HCT116 (cell line): ENCODE measurements at regions not wholly inside any gene's neighbourhood (a gene's known extent, or its start where the extent isn't known, plus 50 kb on each side); places are given as distances from the start of the nearest gene placed in this dataset.

ENCODE experiments used
- ATAC-seq: fragments of 200-7000 bp; cut with Tn5 transposase; 2 replicates; pipeline ENCODE4 v1.9.1; 2020; ENCODE audit warnings: mild to moderate bottlenecking, moderate library complexity
- BruUV-seq: library from RNA; stranded (reverse); fragments of 400-500 nt; replicated peaks from 2 replicates; lab custom pipeline; 2021; lab: Mats Ljungman, UMichigan
- CTCF ChIA-PET: fragments of 300-600 bp; sonication (Branson Sonifier 250); formaldehyde crosslinking; loops from one replicate; lab custom pipeline; 2021; ENCODE audit warnings: antibody characterized with exemption; lab: Charles Lee
- POLR2A ChIA-PET: fragments of 300-600, 350-600 bp; sonication (Branson Sonifier 250); formaldehyde crosslinking; loops from one replicate; lab custom pipeline; 2021; ENCODE audit warnings: antibody characterized with exemption; lab: Charles Lee
- RAD21 ChIA-PET, 2 experiments: fragments of 300-600 bp; sonication (Branson Sonifier 250); formaldehyde crosslinking; loops; one replicate each; lab custom pipeline; 2023; ENCODE audit warnings: low total read pairs in 2 of 2; ENCODE audit not compliant: uncharacterized antibody in 2 of 2, unreplicated experiment in 2 of 2, low non-redundant PET in 1 of 2; lab: Charles Lee
- DNase-seq: peaks from one replicate; pipeline ENCODE4 v3.0.0-alpha.2; 2010; ENCODE audit warnings: low read depth, low spot score
- H2AFZ ChIP-seq: fragments of 200-600 bp; shearing (Covaris generic), sonication (generic); 2 replicates; pipeline ENCODE4 v1.6.1; 2017; ENCODE audit warnings: low read depth, mixed run types, mixed read lengths, antibody characterized with exemption, low read length; ENCODE audit not compliant: poor library complexity, severe bottlenecking
- H3K27ac ChIP-seq: 2 replicates; pipeline ENCODE4 v1.5.1; 2012; ENCODE audit warnings: low read depth, low read length
- H3K27me3 ChIP-seq: fragments of 200-600 bp; sonication (generic); 2 replicates; pipeline ENCODE4 v1.6.1; 2016; ENCODE audit warnings: mixed run types, low read length, mixed read lengths; ENCODE audit not compliant: insufficient read depth
- H3K36me3 ChIP-seq, 2 experiments: fragments of 200-500 bp in 1 of 2; fragments of 200-600 bp in 1 of 2; sonication (Bioruptor generic) in 1 of 2; sonication (generic) in 1 of 2; 2 replicates each; pipeline versions ENCODE4 v1.5.1 to v1.6.1; 2014 to 2016; ENCODE audit warnings: low read length in 2 of 2, inconsistent platforms in 1 of 2, mixed read lengths in 1 of 2, mixed run types in 1 of 2; ENCODE audit not compliant: insufficient read depth in 2 of 2, control insufficient read depth in 1 of 2
- H3K4me1 ChIP-seq, 2 experiments: fragments of 200-600 bp in 1 of 2; sonication (generic) in 1 of 2; 2 replicates each; pipeline versions ENCODE4 v1.5.1 to v1.6.1; 2012 to 2017; ENCODE audit warnings: low read length in 2 of 2, inconsistent platforms in 1 of 2, mild to moderate bottlenecking in 1 of 2, mixed read lengths in 1 of 2, mixed run types in 1 of 2, moderate library complexity in 1 of 2; ENCODE audit not compliant: insufficient read depth in 2 of 2, control insufficient read depth in 1 of 2
- H3K4me2 ChIP-seq: fragments of 200-600 bp; sonication (generic); 2 replicates; pipeline ENCODE4 v1.6.1; 2017; ENCODE audit warnings: mixed run types, low read length, mixed read lengths
- H3K4me3 ChIP-seq, 2 experiments: fragments of 200-600 bp in 1 of 2; sonication (generic) in 1 of 2; replicated peaks in 1 of 2; 2 replicates each; pipeline ENCODE4 v1.5.1; 2011 to 2016; ENCODE audit warnings: low read length in 2 of 2, control low read depth in 1 of 2, low read depth in 1 of 2, mild to moderate bottlenecking in 1 of 2, mixed read lengths in 1 of 2, mixed run types in 1 of 2
- H3K79me2 ChIP-seq: fragments of 200-600 bp; sonication (generic); 2 replicates; pipeline ENCODE4 v1.6.1; 2017; ENCODE audit warnings: mild to moderate bottlenecking, mixed run types, low read length, moderate library complexity, mixed read lengths; ENCODE audit not compliant: insufficient read depth
- H3K9ac ChIP-seq: fragments of 200-600 bp; sonication (generic); 2 replicates; pipeline ENCODE4 v1.6.1; 2016; ENCODE audit warnings: low read length, mixed read lengths
- H3K9me2 ChIP-seq: fragments of 200-600 bp; sonication (generic), shearing (Covaris generic); 2 replicates; pipeline ENCODE4 v1.6.1; 2017; ENCODE audit warnings: mixed run types, mild to moderate bottlenecking, moderate library complexity; ENCODE audit not compliant: insufficient read depth
- H3K9me3 ChIP-seq, 2 experiments: fragments of 200-500 bp in 1 of 2; fragments of 200-600 bp in 1 of 2; sonication (Bioruptor generic) in 1 of 2; sonication (generic) in 1 of 2; 2 replicates each; pipeline ENCODE4 v1.6.1; 2014 to 2017; ENCODE audit warnings: low read length in 2 of 2, mixed read lengths in 2 of 2, inconsistent platforms in 1 of 2, low read depth in 1 of 2, mild to moderate bottlenecking in 1 of 2, mixed run types in 1 of 2, moderate library complexity in 1 of 2; ENCODE audit not compliant: control insufficient read depth in 1 of 2, insufficient read depth in 1 of 2
- H4K20me1 ChIP-seq: fragments of 200-600 bp; sonication (generic), shearing (Covaris generic); 2 replicates; pipeline ENCODE4 v1.6.1; 2017; ENCODE audit warnings: mixed run types, mild to moderate bottlenecking, moderate library complexity; ENCODE audit not compliant: insufficient read depth
- ATF3 ChIP-seq: IDR thresholded peaks from 2 replicates; pipeline ENCODE4 v1.6.1; 2012
- CEBPB ChIP-seq: IDR thresholded peaks from 2 replicates; pipeline ENCODE4 v1.6.1; 2012; ENCODE audit warnings: low read depth
- EGR1 ChIP-seq: IDR thresholded peaks from 2 replicates; pipeline ENCODE4 v1.6.1; 2012; ENCODE audit warnings: low read depth
- EZH2 ChIP-seq: fragments of 200-600 bp; sonication (generic); IDR thresholded peaks from 2 replicates; pipeline ENCODE4 v1.6.1; 2017; ENCODE audit warnings: antibody characterized with exemption, mixed run types
- EZH2phosphoT487 ChIP-seq: fragments of 200-600 bp; IDR thresholded peaks from 2 replicates; pipeline ENCODE4 v1.6.1; 2018; ENCODE audit warnings: antibody characterized with exemption, borderline replicate concordance
- FOSL1 ChIP-seq: IDR thresholded peaks from 2 replicates; pipeline ENCODE4 v1.6.1; 2012; ENCODE audit warnings: low read depth
- JUND ChIP-seq: IDR thresholded peaks from 2 replicates; pipeline ENCODE4 v1.6.1; 2012
- MAX ChIP-seq: IDR thresholded peaks from 2 replicates; pipeline ENCODE4 v1.6.1; 2012
- POLR2A ChIP-seq: IDR thresholded peaks from 2 replicates; pipeline ENCODE4 v1.7.0; 2011; ENCODE audit warnings: borderline replicate concordance; ENCODE audit not compliant: insufficient read depth, insufficient read length; ENCODE audit errors: extremely low read depth
- POLR2AphosphoS5 ChIP-seq: IDR thresholded peaks from 2 replicates; pipeline ENCODE4 v1.6.1; 2011; ENCODE audit warnings: mild to moderate bottlenecking, low read depth, low read length, moderate library complexity
- REST ChIP-seq: IDR thresholded peaks from 2 replicates; pipeline ENCODE4 v1.6.1; 2012; ENCODE audit warnings: low read depth
- SIN3A ChIP-seq: IDR thresholded peaks from 2 replicates; pipeline ENCODE4 v1.6.1; 2012; ENCODE audit warnings: low read depth
- SP1 ChIP-seq: IDR thresholded peaks from 2 replicates; pipeline ENCODE4 v1.6.1; 2012; ENCODE audit warnings: low read depth
- SRF ChIP-seq: IDR thresholded peaks from 2 replicates; pipeline ENCODE4 v1.6.1; 2012; ENCODE audit warnings: low read depth
- YY1 ChIP-seq: IDR thresholded peaks from 2 replicates; pipeline ENCODE4 v1.6.1; 2011; ENCODE audit warnings: low read length, low read depth, moderate library complexity, mild to moderate bottlenecking; ENCODE audit not compliant: insufficient replicate concordance; ENCODE audit errors: extremely low read depth
- ZBTB33 ChIP-seq: IDR thresholded peaks from 2 replicates; pipeline ENCODE4 v1.6.1; 2011; ENCODE audit warnings: mild to moderate bottlenecking, low read length, moderate library complexity; ENCODE audit not compliant: insufficient replicate concordance; ENCODE audit errors: extremely low read depth
- ZFX ChIP-seq: fragments of 450-650 bp; IDR thresholded peaks from 2 replicates; pipeline ENCODE4 v1.6.1; 2017
- ZNF274 ChIP-seq: fragments of 200-500 bp; sonication (Bioruptor generic); IDR thresholded peaks from 2 replicates; pipeline ENCODE4 v1.6.1; 2014; ENCODE audit warnings: mild to moderate bottlenecking, low read depth, low read length, inconsistent platforms
- intact Hi-C: fragments of 100-400 bp; cut with micrococcal nuclease; formaldehyde crosslinking; loops from 2 replicates; pipeline ENCODE4 v1.10.0; 2022

GRCh38 chr3:78015856-78016255, 976.0 kb downstream of the ROBO2 start:
- ChIA-PET RAD21 (no interaction called here), POLR2A (no interaction called here), CTCF (no interaction called here)
- H4K20me1 ChIP-seq, result no peaks in the 10 kb centered on the region
- no peak overlapping the region for H3K27ac ChIP-seq
- H3K4me2 ChIP-seq, result no peak overlapping the region
- ATAC-seq (no peak), DNase-seq (no peak)
- intact Hi-C loops, result no loop called here
- H3K27me3 ChIP-seq, result no peaks in the 10 kb centered on the region
- H3K4me3 ChIP-seq, result no peak overlapping the region
- no peaks in the 10 kb centered on the region for H3K79me2 ChIP-seq
- no peaks in the 10 kb centered on the region for H3K9me2 ChIP-seq
- H3K9me3 ChIP-seq, result peaks cover 0 to 25% of the 10 kb centered on the region in 2 experiments; a peak in 3 of 4 replicates
- H2AFZ ChIP-seq, result no peak overlapping the region
- no peak overlapping the region for H3K9ac ChIP-seq
- no peaks in the 10 kb centered on the region for H3K36me3 ChIP-seq
- no peaks in the 10 kb centered on the region for H3K4me1 ChIP-seq
- TF ChIP-seq REST (no peak), ATF3 (no peak), SRF (no peak), ZBTB33 (no peak), MAX (no peak), ZFX (no peak), POLR2AphosphoS5 (no peak), CEBPB (no peak), YY1 (no peak), SIN3A (no peak), FOSL1 (no peak), JUND (no peak), ZNF274 (no peak), EGR1 (no peak), EZH2 (no peak), SP1 (no peak), EZH2phosphoT487 (no peak), POLR2A (no peak)
- BruUV-seq, result no TSS peak
